C4-2B (cell line): ENCODE measurements at regions not wholly inside any gene's neighbourhood (a gene's known extent, or its start where the extent isn't known, plus 50 kb on each side); places are given as distances from the start of the nearest gene placed in this dataset.

Source experiments
- CTCF ChIP-seq: fragments of 450-650 bp; conservative IDR thresholded peaks from 2 replicates; pipeline ENCODE4 v1.5.1; 2017; ENCODE audit warnings: mild to moderate bottlenecking
- ZFX ChIP-seq: fragments of 450-650 bp; IDR thresholded peaks from 2 replicates; pipeline ENCODE4 v1.6.1; 2017

- TF ChIP-seq CTCF, result no peak
- no peak for TF ChIP-seq ZFX
These were observed 87.8 kb upstream of the GZMB start for GRCh38 chr14:24721775-24722174.
